Ureter (tissue), 1 donor: ENCODE measurements at regions not wholly inside any gene's neighbourhood (a gene's known extent, or its start where the extent isn't known, plus 50 kb on each side); places are given as distances from the start of the nearest gene placed in this dataset.

Experiments used
- DNase-seq: peaks from one replicate; pipeline ENCODE4 v3.0.0-alpha.2; 2020; ENCODE audit warnings: low spot score
- donor health status: DM: yes; HTN: yes; CAD: no.

GRCh38 chr11:130613396-130613795, 165.0 kb downstream of the ADAMTS15 start:
- DNase-seq, result no peak

DNA sequence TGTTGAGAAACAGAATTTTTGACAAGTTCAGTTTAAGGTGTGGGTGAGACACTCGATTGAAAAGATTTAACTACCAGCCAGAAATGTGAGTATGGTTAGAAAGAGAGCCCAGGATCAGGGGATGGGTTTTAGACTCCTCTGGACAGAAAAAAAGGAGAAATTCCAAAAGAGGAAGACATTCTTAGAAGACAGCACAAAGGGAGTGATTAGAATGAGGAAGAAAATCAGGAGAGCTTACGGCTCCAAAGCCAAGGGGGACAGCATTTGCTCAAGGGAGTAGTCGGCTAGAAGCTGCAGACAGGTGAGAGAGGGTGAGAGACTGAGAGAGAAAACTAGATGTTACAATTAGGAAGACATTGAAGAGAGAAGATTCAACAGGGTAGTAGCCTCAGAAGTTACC, 166.1 kb downstream of the ADAMTS15 start:
- no peak for DNase-seq

- DNase-seq, result no peak
Observed at GRCh38 chr11:130615561-130615960, 167.1 kb downstream of the ADAMTS15 start.

- DNase-seq, result no peak
Observed at GRCh38 chr11:130616573-130616972, 168.1 kb downstream of the ADAMTS15 start.

- DNase-seq, result no peak
Observed at GRCh38 chr11:130617001-130617400, 168.6 kb downstream of the ADAMTS15 start.

DNA sequence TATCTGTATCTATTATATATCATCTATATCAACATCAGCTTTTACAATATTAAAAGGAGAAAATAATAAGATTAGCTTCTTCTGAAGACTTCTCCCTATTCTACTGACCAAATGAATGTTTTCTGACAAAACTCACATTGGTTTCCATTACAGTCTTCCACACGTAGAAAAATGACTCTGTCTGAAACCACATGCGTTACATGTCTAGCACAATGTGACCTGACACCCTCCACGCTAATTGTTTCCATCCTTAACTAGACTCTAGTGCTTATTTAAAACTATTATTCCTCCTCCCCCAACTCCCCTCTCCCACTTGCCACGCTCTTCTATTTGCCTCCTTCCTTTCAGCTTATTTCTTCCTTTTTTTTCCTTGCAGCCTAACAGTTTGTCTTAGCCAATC, 172.1 kb downstream of the ADAMTS15 start:
- DNase-seq, result no peak

- DNase-seq, result no peak
Observed at GRCh38 chr11:130622141-130622542, 173.7 kb downstream of the ADAMTS15 start.

DNA sequence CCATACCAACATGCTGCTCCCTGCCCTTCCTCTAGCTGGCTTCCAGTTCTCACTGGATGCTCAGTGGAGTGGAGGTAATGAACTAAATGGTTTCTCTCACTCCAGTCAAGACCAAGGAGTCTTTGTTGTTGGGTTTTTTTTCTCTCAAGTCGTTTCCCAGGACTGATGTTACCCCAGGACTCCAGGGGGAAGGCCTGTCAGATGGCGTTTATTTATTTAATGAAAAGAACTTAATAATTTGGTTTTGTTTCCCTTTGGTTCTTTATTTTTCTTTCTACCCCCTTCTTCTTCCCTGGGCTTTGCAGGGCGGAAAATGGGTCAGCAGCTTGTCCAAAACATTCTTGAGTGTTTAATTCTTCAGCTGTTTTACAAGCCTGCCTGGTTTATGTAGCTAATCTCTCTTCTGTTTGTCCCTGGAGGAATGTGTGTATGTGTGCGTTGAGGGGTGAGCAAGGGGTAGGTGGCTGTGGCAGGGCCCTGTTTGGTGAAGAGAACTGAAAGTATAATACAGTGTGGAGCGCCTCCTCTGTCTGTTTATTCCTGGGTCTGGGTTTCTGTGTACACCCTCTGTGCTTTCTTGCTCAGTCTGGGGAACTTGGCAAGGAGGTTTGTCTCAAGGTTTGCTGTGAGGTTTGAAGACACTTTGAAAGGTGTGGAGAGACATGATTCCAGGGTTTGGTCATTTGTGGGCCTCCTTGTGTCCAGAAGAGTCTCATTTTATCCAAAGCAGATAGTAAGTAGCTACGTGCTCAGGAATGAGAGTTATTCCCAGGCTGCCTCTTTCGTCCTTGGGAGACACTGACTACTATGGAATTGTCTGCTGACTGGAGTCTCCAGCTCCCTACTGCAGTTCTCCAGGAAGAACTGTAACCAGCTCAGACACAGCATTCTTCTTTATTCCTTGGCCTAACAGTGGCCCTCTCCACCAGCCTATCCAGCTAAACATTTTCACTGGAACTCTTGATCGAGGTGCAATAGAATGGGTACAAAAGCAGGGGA, 175.5 kb downstream of the ADAMTS15 start:
- no peak for DNase-seq

GRCh38 chr11:130624971-130625544, 176.6 kb downstream of the ADAMTS15 start:
- no peak for DNase-seq

DNA sequence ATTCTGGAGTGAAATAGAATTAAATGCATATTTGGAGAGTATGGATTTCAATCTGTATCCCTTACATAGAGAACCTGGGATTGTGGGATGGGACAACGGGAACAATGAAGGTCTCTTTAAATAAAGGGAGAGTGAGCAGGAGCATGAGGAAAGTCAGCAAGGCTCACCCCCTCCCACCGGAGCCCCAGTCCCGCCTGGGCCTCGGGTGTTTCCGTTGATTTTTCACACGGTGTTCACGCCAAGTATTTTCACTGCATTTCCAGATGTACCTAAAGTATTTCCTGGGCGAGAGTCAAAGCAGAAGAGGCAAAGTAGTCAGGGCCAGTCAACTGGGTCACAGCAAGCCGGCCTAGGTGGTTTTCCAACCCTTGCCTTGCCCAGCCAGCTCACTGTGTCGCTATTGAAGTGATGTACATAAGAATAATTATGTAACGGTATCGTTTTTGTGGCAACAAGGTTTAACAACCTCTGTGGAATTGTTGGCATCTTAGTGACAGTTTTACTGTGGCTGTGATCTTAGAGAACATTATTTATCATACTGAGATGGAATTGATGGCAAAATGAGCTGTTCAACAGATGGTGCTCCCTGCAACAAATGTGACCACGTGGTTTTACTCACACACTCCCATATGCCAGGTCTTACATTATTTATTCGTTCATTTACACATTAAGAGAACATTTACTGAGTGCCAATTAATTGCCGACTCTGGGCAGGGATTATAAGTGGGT, 177.3 kb downstream of the ADAMTS15 start:
- no peak for DNase-seq

DNA sequence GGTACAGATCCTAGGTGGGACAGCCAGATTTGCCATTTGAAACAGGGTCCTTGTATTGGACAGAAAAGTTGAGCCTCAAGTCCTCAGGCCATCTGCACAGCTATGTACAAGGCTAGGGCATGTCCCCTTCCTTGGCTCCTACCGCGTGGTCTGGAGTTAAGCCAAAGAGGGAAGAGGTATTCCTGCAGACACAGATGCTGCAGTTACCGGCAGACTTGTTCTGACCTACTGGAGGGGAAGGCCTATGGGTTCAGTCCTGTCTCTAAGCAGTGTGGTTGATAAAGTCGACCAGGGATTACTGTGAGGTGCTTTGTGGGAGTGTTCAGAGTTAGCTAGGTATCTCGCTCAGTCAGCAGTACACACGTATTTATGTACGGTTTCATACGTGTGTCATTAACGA, 180.6 kb downstream of the ADAMTS15 start:
- peak; percentile 68 for DNase-seq

GRCh38 chr11:130631119-130631518, 182.7 kb downstream of the ADAMTS15 start:
- no peak for DNase-seq

DNA sequence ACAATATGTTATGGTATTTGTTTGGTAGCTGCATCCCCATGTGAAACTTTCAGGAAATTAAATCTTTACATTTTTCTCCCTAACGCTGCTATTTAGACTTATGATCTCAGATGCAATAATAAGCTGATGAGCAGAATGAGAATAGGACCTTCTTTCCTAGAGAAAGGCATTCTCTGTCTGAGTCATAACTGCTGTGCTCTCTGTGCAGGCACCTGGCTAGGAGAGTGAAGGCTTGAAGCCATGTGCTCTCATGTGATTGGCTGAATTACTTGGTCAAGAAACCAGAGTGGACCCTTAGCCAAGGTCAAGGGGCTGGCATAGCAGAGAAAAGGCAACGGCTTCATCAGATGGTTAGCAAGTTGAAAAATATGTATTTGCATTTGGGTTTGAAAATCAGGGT, 185.0 kb downstream of the ADAMTS15 start:
- DNase-seq, result no peak

DNA sequence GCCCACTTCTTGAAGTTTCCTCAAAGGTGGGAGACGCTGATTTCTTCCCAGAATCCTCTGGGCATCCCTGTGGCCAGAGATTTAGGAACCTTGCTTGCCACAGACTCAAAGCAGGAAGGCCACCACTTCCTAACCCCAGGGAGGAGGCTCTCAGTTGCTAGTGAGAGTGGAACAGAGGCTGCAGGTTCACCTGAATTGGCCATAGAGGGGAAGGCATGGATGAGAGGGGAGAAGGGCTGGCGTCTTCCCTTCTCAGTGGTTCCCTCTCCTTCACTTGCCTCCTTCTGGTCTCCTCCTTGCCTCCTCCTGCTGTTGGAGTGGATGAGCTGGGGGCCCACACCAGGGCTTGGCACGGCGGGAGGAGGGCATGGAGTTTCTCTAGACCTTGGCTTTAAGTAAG, 185.7 kb downstream of the ADAMTS15 start:
- no peak for DNase-seq

- no peak for DNase-seq
Observed at GRCh38 chr11:130634961-130635473, 186.6 kb downstream of the ADAMTS15 start.

GRCh38 chr11:130635937-130636630, 187.6 kb downstream of the ADAMTS15 start:
- no peak for DNase-seq

GRCh38 chr11:130636722-130637464, 188.4 kb downstream of the ADAMTS15 start:
- no peak for DNase-seq

DNA sequence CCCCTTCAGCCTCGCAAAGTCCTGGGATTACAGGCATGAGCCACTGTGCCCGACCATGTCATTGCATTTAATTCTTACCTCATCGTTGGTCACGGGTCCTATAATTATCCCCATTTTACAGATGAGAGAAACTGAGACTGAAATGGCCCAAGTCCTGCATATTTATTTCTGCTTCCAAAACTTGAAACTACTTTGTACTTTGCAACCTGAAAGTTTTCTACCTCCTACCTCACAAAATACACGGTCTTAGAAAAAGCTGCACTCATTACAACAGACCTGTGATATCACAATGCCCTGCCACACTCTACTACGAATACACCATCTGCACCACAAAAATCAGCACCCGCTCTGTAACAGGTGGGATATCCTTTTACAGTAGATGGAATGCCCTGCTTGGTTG, 189.1 kb downstream of the ADAMTS15 start:
- no peak for DNase-seq

GRCh38 chr11:130638033-130638432, 189.6 kb downstream of the ADAMTS15 start:
- no peak for DNase-seq

DNA sequence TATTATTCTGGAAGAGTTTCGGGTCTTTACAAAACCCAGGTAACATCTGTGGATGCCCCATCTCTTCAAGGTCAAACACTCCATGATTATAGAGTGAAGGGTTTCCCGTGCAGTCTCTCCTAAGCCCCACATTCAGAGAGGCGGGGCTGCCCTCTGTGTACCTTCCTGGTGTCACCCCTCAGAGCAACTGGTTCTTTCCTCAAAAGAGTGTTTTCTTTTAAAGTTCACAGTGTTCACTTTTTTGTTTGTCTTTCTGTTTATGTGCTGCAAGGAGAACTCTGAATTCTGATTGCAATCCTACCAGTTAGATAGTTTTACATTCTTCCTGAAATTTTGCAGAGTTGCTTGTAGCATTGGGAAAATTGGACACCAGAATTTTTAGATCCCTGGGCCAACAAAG, 190.2 kb downstream of the ADAMTS15 start:
- DNase-seq, result no peak

DNA sequence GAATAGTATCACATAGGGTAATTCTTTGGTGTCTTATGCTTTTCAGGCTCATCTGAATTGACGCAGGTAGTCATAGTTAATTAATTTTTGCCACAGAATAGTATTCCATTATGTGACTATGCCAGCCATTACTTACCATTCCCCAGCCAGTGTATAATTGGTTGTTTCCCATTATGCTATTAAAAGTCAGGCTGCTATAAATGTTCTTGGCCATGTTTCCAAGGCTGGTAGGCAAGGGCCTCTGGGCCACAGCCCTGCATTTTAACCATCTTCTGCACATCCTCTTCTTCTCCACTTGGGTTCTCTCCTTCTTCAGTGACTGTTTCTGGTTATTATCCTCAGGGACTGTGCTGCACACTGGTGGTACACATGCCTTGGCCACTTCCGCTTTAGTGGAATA, 190.9 kb downstream of the ADAMTS15 start:
- DNase-seq, result no peak
